SK-N-SH treated with all-trans-retinoic acid at 6 μM for 48 hours (cell line): ENCODE measurements at regions not wholly inside any gene's neighbourhood (a gene's known extent, or its start where the extent isn't known, plus 50 kb on each side); places are given as distances from the start of the nearest gene placed in this dataset.

Source experiments
- ATAC-seq: fragments of 200-7000 bp; cut with Tn5 transposase; 3 replicates; pipeline ENCODE4 v1.9.1; 2020; ENCODE audit warnings: mild to moderate bottlenecking, moderate library complexity
- ARNTL ChIP-seq: fragments of 450-650 bp; formaldehyde crosslinking; IDR thresholded peaks from 2 replicates; pipeline ENCODE4 v1.5.0; 2020; ENCODE audit warnings: low read depth, mild to moderate bottlenecking, moderate library complexity, borderline replicate concordance
- BACH2 ChIP-seq: fragments of 250-450 bp; sonication (Bioruptor Pico); IDR thresholded peaks from 2 replicates; pipeline ENCODE4 v1.9.0; 2021; ENCODE audit warnings: mild to moderate bottlenecking, borderline replicate concordance
- ESRRG ChIP-seq: fragments of 250-450 bp; sonication (Bioruptor Pico); IDR thresholded peaks from 2 replicates; pipeline ENCODE4 v1.6.1; 2021; ENCODE audit warnings: mild to moderate bottlenecking
- GLIS3 ChIP-seq: fragments of 250-450 bp; sonication (Bioruptor Pico); IDR thresholded peaks from 2 replicates; pipeline ENCODE4 v1.5.0; 2020; ENCODE audit warnings: mild to moderate bottlenecking, moderate library complexity
- ISL1 ChIP-seq: fragments of 250-450 bp; sonication (Bioruptor Pico); IDR thresholded peaks from 2 replicates; pipeline ENCODE4 v2.1.2; 2022; ENCODE audit warnings: mild to moderate bottlenecking, moderate library complexity
- OSR1 ChIP-seq: fragments of 250-450 bp; sonication (Bioruptor Pico); IDR thresholded peaks from 2 replicates; pipeline ENCODE4 v1.8.0; 2022; ENCODE audit warnings: moderate library complexity, mild to moderate bottlenecking, inconsistent platforms
- PPARA ChIP-seq: fragments of 250-450 bp; sonication (Bioruptor Pico); IDR thresholded peaks from 2 replicates; pipeline ENCODE4 v1.5.0; 2020; ENCODE audit warnings: mild to moderate bottlenecking, borderline replicate concordance
- RARB ChIP-seq: fragments of 250-450 bp; sonication (Bioruptor Pico); IDR thresholded peaks from 2 replicates; pipeline ENCODE4 v1.8.0; 2021; ENCODE audit warnings: mild to moderate bottlenecking, moderate library complexity
- TCF4 ChIP-seq: fragments of 250-450 bp; sonication (Bioruptor Pico); IDR thresholded peaks from 2 replicates; pipeline ENCODE4 v1.8.0; 2021; ENCODE audit warnings: mild to moderate bottlenecking, moderate library complexity, borderline replicate concordance
- TOX ChIP-seq: fragments of 250-450 bp; sonication (Bioruptor Pico); IDR thresholded peaks from 2 replicates; pipeline ENCODE4 v1.8.0; 2021; ENCODE audit warnings: mild to moderate bottlenecking, moderate library complexity, borderline replicate concordance
- ZC3H10 ChIP-seq: fragments of 250-450 bp; sonication (Bioruptor Pico); IDR thresholded peaks from 2 replicates; pipeline ENCODE4 v1.5.1; 2021; ENCODE audit warnings: mild to moderate bottlenecking, moderate library complexity
- ZFP30 ChIP-seq: fragments of 450-650 bp; formaldehyde crosslinking; IDR thresholded peaks from 2 replicates; pipeline ENCODE4 v1.5.0; 2022; ENCODE audit warnings: mild to moderate bottlenecking, moderate library complexity
- ZNF565 ChIP-seq: fragments of 450-650 bp; formaldehyde crosslinking; conservative IDR thresholded peaks from 2 replicates; pipeline ENCODE4 v1.5.0; 2020; ENCODE audit warnings: low read depth, mild to moderate bottlenecking, moderate library complexity
- ZNF70 ChIP-seq: fragments of 450-650 bp; formaldehyde crosslinking; IDR thresholded peaks from 2 replicates; pipeline ENCODE4 v1.5.0; 2020; ENCODE audit warnings: mild to moderate bottlenecking, moderate library complexity
- ZNF8 ChIP-seq: fragments of 450-650 bp; formaldehyde crosslinking; IDR thresholded peaks from 2 replicates; pipeline ENCODE4 v1.5.0; 2020; ENCODE audit warnings: mild to moderate bottlenecking, moderate library complexity
- TF ChIP-seq, protein P1 (sequence below): fragments of 250-450 bp; sonication (Bioruptor Pico); IDR thresholded peaks from 2 replicates; pipeline ENCODE4 v1.5.1; 2020; ENCODE audit warnings: low read depth, mild to moderate bottlenecking, moderate library complexity
- TF ChIP-seq, protein P2 (sequence below): fragments of 250-450 bp; sonication (Bioruptor Pico); IDR thresholded peaks from 2 replicates; pipeline ENCODE4 v1.5.0; 2020; ENCODE audit warnings: mild to moderate bottlenecking, moderate library complexity
- TF ChIP-seq, protein P3 (sequence below): fragments of 250-450 bp; sonication (Bioruptor Pico); IDR thresholded peaks from 2 replicates; pipeline ENCODE4 v1.8.0; 2021; ENCODE audit warnings: low read depth, mild to moderate bottlenecking, moderate library complexity, borderline replicate concordance
- TF ChIP-seq, protein P4 (sequence below): fragments of 250-450 bp; sonication (Bioruptor Pico); IDR thresholded peaks from 2 replicates; pipeline ENCODE4 v1.5.1; 2021; ENCODE audit warnings: mild to moderate bottlenecking, moderate library complexity
- TF ChIP-seq, protein P5 (sequence below): fragments of 250-450 bp; sonication (Bioruptor Pico); IDR thresholded peaks from 2 replicates; pipeline ENCODE4 v1.8.0; 2020; ENCODE audit warnings: mild to moderate bottlenecking, moderate library complexity, borderline replicate concordance

DNA sequence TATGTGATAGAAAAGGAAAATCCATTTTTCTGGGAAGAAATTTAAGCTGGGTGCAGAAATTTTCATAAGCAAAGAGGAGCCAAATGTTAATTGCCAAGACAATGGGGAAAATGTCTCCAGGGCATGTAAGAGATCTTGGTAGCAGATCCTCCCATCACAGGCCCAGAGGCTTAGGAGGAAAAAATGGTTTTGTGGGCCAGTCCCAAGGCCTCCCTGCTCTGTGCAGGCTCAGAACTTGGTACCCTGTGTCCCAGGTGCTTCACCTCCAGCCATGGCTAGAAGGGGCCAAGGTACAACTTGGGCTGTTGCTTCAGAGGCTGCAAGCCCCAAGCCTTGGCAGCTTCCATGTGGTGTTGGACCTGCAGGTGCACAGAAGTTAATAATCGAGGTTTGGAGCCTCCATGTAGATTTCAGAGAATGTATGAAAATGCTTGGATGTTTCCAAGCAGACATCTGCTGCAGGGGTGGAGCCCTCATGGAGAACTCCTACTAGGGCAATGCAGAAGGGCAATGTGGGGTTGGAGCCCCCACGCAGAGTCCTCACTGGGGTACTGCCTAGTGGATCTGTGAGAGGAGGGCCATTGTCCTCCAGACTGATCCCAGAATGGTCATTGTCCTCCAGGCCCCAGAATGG lies 77.7 kb upstream of the ATP2B1 start (continued):
- TF ChIP-seq PPARA (CRISPR knock-in tag) (no peak), ZNF70 (CRISPR knock-in tag) (no peak), ARNTL (no peak), TOX (CRISPR knock-in tag) (no peak)
- TF ChIP-seq, protein P1, sequence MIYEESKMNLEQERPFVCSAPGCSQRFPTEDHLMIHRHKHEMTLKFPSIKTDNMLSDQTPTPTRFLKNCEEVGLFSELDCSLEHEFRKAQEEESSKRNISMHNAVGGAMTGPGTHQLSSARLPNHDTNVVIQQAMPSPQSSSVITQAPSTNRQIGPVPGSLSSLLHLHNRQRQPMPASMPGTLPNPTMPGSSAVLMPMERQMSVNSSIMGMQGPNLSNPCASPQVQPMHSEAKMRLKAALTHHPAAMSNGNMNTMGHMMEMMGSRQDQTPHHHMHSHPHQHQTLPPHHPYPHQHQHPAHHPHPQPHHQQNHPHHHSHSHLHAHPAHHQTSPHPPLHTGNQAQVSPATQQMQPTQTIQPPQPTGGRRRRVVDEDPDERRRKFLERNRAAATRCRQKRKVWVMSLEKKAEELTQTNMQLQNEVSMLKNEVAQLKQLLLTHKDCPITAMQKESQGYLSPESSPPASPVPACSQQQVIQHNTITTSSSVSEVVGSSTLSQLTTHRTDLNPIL (CRISPR knock-in tag) = no peak
- TF ChIP-seq, protein P2, sequence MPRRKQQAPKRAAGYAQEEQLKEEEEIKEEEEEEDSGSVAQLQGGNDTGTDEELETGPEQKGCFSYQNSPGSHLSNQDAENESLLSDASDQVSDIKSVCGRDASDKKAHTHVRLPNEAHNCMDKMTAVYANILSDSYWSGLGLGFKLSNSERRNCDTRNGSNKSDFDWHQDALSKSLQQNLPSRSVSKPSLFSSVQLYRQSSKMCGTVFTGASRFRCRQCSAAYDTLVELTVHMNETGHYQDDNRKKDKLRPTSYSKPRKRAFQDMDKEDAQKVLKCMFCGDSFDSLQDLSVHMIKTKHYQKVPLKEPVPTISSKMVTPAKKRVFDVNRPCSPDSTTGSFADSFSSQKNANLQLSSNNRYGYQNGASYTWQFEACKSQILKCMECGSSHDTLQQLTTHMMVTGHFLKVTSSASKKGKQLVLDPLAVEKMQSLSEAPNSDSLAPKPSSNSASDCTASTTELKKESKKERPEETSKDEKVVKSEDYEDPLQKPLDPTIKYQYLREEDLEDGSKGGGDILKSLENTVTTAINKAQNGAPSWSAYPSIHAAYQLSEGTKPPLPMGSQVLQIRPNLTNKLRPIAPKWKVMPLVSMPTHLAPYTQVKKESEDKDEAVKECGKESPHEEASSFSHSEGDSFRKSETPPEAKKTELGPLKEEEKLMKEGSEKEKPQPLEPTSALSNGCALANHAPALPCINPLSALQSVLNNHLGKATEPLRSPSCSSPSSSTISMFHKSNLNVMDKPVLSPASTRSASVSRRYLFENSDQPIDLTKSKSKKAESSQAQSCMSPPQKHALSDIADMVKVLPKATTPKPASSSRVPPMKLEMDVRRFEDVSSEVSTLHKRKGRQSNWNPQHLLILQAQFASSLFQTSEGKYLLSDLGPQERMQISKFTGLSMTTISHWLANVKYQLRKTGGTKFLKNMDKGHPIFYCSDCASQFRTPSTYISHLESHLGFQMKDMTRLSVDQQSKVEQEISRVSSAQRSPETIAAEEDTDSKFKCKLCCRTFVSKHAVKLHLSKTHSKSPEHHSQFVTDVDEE = no peak

DNA sequence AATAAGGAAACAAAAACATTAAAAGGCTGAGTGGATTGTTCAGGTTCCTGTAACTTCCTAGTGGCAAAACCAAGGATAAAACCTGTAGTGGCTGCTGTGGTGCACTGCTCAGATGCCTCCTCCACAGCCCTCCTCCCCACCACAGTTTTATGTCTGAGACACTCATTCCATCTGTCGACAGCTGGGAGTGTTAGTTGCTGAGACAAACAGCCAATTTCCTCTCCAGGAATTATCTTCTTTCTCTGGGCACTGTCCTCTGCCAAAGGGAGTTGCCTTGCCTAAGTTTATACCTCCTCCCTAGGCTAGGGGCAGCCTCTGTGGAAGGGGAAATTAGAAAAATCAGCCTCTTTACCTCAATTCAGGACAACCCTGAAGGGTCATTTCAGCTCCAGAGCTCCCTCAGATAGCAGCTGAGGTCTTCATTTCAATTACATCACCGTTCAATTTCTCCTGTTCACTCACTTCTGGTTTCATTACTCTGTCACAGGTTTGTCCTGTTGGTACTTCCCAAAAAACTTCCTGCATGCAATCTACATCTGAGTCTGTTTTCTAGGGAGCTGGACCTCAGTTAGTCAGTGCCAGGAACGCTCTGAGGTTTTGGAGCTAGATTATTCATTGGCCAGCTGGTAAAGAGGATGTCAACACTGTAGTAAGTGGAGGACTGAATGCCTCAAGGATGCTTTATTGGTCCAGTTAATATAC lies 74.9 kb upstream of the ATP2B1 start:
- peak; percentile 93 for ATAC-seq
- TF ChIP-seq, protein P3, sequence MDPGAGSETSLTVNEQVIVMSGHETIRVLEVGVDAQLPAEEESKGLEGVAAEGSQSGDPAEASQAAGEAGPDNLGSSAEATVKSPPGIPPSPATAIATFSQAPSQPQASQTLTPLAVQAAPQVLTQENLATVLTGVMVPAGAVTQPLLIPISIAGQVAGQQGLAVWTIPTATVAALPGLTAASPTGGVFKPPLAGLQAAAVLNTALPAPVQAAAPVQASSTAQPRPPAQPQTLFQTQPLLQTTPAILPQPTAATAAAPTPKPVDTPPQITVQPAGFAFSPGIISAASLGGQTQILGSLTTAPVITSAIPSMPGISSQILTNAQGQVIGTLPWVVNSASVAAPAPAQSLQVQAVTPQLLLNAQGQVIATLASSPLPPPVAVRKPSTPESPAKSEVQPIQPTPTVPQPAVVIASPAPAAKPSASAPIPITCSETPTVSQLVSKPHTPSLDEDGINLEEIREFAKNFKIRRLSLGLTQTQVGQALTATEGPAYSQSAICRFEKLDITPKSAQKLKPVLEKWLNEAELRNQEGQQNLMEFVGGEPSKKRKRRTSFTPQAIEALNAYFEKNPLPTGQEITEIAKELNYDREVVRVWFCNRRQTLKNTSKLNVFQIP (CRISPR knock-in tag) = no peak
- TF ChIP-seq BACH2 (CRISPR knock-in tag) (no peak), ZFP30 (CRISPR knock-in tag) (no peak), ISL1 (CRISPR knock-in tag) (no peak), ESRRG (CRISPR knock-in tag) (no peak), RARB (CRISPR knock-in tag) (no peak), TCF4 (no peak), ZNF565 (CRISPR knock-in tag) (no peak), ZNF8 (CRISPR knock-in tag) (no peak), GLIS3 (CRISPR knock-in tag) (no peak), OSR1 (CRISPR knock-in tag) (no peak), ZC3H10 (CRISPR knock-in tag) (no peak), PPARA (CRISPR knock-in tag) (no peak)
- TF ChIP-seq, protein P2 = no peak
- TF ChIP-seq, protein P4, sequence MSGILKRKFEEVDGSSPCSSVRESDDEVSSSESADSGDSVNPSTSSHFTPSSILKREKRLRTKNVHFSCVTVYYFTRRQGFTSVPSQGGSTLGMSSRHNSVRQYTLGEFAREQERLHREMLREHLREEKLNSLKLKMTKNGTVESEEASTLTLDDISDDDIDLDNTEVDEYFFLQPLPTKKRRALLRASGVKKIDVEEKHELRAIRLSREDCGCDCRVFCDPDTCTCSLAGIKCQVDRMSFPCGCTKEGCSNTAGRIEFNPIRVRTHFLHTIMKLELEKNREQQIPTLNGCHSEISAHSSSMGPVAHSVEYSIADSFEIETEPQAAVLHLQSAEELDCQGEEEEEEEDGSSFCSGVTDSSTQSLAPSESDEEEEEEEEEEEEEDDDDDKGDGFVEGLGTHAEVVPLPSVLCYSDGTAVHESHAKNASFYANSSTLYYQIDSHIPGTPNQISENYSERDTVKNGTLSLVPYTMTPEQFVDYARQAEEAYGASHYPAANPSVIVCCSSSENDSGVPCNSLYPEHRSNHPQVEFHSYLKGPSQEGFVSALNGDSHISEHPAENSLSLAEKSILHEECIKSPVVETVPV = no peak
- TF ChIP-seq, protein P5, sequence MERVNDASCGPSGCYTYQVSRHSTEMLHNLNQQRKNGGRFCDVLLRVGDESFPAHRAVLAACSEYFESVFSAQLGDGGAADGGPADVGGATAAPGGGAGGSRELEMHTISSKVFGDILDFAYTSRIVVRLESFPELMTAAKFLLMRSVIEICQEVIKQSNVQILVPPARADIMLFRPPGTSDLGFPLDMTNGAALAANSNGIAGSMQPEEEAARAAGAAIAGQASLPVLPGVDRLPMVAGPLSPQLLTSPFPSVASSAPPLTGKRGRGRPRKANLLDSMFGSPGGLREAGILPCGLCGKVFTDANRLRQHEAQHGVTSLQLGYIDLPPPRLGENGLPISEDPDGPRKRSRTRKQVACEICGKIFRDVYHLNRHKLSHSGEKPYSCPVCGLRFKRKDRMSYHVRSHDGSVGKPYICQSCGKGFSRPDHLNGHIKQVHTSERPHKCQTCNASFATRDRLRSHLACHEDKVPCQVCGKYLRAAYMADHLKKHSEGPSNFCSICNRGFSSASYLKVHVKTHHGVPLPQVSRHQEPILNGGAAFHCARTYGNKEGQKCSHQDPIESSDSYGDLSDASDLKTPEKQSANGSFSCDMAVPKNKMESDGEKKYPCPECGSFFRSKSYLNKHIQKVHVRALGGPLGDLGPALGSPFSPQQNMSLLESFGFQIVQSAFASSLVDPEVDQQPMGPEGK = no peak
